Neural cell (in vitro differentiated cells): ENCODE measurements at regions not wholly inside any gene's neighbourhood (a gene's known extent, or its start where the extent isn't known, plus 50 kb on each side); places are given as distances from the start of the nearest gene placed in this dataset.

Experiments
- EP300 ChIP-seq: fragments of 450-650 bp; conservative IDR thresholded peaks from 2 replicates; pipeline ENCODE4 v1.6.1; 2014; ENCODE audit warnings: antibody characterized with exemption, mild to moderate bottlenecking, moderate library complexity; ENCODE audit not compliant: poor library complexity, severe bottlenecking
- EZH2 ChIP-seq: fragments of 200-600, 300-800 bp; shearing (Covaris generic), sonication (generic); IDR thresholded peaks from 2 replicates; pipeline ENCODE4 v1.6.1; 2014; ENCODE audit warnings: antibody characterized with exemption, low read length, borderline replicate concordance, mild to moderate bottlenecking; ENCODE audit not compliant: insufficient read depth, poor library complexity, severe bottlenecking
- MXI1 ChIP-seq: fragments of 450-650 bp; conservative IDR thresholded peaks from 2 replicates; pipeline ENCODE4 v1.6.1; 2014; ENCODE audit warnings: antibody characterized with exemption, mild to moderate bottlenecking; ENCODE audit not compliant: poor library complexity, severe bottlenecking
- POLR2AphosphoS5 ChIP-seq: IDR thresholded peaks from 2 replicates; pipeline ENCODE4 v1.6.1; 2012
- RAD21 ChIP-seq: fragments of 450-650 bp; conservative IDR thresholded peaks from 2 replicates; pipeline ENCODE4 v1.6.1; 2014; ENCODE audit warnings: antibody characterized with exemption, mild to moderate bottlenecking, moderate library complexity
- SMC3 ChIP-seq: fragments of 450-650 bp; conservative IDR thresholded peaks from 2 replicates; pipeline ENCODE4 v1.6.1; 2014; ENCODE audit warnings: antibody characterized with exemption, mild to moderate bottlenecking, moderate library complexity; ENCODE audit not compliant: poor library complexity
- TAF1 ChIP-seq: IDR thresholded peaks from 2 replicates; pipeline ENCODE4 v1.6.1; 2012; ENCODE audit warnings: low read depth
- TF ChIP-seq, protein P1 (sequence below): fragments of 450-650 bp; IDR thresholded peaks from 2 replicates; pipeline ENCODE4 v1.5.1; 2014; ENCODE audit warnings: antibody characterized with exemption, mild to moderate bottlenecking, moderate library complexity; ENCODE audit not compliant: poor library complexity, severe bottlenecking

- TF ChIP-seq, protein P1, sequence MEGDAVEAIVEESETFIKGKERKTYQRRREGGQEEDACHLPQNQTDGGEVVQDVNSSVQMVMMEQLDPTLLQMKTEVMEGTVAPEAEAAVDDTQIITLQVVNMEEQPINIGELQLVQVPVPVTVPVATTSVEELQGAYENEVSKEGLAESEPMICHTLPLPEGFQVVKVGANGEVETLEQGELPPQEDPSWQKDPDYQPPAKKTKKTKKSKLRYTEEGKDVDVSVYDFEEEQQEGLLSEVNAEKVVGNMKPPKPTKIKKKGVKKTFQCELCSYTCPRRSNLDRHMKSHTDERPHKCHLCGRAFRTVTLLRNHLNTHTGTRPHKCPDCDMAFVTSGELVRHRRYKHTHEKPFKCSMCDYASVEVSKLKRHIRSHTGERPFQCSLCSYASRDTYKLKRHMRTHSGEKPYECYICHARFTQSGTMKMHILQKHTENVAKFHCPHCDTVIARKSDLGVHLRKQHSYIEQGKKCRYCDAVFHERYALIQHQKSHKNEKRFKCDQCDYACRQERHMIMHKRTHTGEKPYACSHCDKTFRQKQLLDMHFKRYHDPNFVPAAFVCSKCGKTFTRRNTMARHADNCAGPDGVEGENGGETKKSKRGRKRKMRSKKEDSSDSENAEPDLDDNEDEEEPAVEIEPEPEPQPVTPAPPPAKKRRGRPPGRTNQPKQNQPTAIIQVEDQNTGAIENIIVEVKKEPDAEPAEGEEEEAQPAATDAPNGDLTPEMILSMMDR = peak; percentile 11
- TF ChIP-seq POLR2AphosphoS5 = no peak
- TF ChIP-seq SMC3 = no peak
- no peak for TF ChIP-seq EZH2
- no peak for TF ChIP-seq EP300
- no peak for TF ChIP-seq RAD21
- no peak for TF ChIP-seq TAF1
- TF ChIP-seq MXI1 = no peak
Measured at GRCh38 chr3:187974871-187975271, 179.1 kb upstream of the LPP start.
